NCI-H1105 (cell line): ENCODE measurements at regions not wholly inside any gene's neighbourhood (a gene's known extent, or its start where the extent isn't known, plus 50 kb on each side); places are given as distances from the start of the nearest gene placed in this dataset.

Experiments
- DNase-seq: peaks from one replicate; lab custom pipeline; 2025; lab: John Stamatoyannopoulos, UW

DNA sequence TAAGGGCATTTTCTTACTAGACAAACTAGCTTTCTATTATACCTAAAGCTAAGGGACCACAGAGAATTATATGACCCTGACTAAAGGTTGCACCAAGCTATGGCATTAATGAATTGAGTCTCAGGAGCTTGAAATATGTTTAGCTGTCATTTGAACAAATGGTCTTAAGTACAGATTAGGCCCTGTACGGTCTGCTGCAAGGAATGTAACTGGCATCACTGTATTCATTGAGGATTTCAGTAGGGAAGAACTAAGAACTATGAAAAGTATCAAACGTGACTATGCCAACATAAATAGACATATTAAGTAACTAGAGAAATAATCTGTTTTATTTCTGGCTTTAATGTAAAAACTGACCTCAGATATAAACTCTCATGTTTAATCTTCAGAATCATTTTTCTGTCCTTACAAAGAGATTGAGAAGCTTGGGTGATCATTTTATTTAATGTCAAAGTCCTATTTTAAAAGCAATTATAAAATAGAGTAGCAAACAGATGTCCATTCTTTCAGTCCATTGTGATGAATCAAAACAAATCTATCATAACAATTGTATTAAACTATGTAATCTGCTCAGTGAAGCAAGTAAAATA is 845.9 kb downstream of the MAT2B start:
- no peak for DNase-seq

DNA sequence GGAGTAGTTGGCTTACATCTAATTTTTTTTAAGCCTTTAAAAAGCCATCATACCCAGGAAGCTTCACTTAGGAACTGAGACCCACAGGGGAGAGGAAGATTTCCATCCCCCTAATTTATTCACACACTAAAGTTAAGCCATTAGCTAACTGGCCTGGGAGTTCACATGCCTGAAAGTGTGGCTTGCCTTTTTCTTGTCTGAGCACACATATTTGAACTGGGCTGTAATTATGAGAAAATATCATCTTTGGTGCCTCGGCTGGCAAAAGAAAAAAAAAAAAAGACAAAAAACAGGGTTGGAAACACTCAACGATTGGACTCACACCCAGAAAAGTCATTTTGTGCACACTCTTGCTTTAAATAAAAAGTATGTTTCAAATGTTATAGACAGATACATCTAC is 847.3 kb downstream of the MAT2B start:
- DNase-seq: no peak

DNA sequence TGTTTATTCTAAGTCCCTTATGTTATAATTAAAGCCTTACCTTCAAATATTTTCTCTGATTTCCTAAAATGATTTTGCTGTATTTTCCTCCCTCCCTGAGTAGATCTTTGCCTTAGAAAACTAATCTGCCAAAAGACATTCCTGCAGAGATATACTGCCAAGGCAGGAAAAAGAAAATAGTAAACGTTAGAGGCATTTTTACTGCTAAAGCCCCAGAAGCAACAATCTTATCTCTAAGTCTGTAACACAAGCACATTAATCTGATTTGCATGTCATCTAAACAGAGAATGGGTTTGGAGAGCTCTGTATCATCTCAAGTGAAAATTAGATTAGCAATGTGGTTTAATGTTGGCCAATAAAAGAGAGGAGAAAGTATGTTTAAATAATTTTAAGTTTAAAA is 847.7 kb downstream of the MAT2B start:
- DNase-seq: no peak

DNA sequence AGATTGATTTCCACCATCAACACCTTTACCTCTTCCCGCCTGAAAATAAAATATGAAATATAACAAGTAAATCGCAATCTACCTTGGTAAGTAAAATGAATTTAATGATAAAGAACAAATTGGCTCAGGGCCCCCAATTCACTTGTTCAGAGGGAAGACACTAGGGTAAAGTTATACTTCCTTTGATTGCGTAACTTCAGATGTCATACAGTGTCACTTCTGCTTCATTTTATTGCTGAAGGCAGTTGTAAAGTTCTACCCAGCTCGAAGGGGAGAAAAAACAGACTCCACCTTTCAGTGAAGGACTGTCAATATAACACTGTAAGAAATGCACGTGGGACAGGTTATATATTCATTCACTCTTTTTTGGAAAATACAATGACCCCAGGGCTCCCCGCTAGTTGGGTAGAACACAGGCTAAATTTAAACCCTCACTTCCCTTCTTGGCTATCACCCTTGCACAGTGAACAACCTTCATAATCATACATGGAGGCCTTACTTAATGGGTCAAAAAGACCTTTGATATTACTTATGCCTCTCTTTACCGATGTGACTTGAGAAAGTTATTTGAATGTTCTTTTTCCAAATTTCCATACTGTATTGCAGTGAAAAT is 848.8 kb downstream of the MAT2B start:
- no peak for DNase-seq

DNA sequence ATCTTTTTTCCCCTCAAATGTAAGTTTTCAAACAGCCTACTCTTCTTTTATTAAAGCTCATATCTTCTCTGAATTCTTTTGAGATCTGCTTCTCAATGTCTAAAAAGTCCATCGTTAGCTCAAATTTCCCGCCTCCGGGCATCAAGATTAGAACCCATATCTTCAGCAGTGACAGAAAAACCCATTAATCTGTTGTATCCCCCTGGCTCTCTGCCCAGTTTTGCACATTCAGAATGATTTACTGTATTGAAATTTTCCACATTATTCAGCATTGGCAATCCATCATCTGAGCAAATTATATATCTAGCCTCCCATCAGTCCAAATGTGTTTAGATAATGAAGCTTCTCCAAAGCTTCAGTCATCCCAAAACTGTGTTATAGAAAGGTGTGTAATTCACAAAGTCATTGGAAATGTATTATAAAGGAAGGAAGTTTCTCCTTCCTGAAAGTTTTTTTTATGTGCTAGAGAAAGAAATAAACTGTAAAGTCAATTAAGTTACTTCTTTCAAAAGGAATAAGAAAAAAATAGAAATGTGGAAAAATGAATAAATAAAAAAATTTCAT is 849.9 kb downstream of the MAT2B start:
- no peak for DNase-seq

DNA sequence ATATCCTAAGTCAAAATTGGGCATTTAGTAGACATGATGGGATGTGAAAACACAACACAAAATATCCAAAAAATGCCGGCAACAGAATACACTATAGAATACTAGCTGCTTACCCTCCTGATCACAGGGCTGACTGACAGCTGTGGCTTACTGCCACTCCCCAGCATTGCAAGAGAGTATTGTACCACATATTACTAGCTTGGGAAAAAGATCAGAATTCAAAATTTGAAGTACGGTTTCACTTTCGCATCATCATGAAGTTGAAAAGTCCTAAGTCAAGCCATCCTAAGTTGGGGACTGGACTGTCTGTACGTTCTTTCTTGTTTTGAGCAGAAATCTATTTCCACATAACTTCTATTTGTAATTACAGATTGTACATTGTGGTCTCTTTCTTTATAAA is 851.4 kb downstream of the MAT2B start:
- no peak for DNase-seq

DNA sequence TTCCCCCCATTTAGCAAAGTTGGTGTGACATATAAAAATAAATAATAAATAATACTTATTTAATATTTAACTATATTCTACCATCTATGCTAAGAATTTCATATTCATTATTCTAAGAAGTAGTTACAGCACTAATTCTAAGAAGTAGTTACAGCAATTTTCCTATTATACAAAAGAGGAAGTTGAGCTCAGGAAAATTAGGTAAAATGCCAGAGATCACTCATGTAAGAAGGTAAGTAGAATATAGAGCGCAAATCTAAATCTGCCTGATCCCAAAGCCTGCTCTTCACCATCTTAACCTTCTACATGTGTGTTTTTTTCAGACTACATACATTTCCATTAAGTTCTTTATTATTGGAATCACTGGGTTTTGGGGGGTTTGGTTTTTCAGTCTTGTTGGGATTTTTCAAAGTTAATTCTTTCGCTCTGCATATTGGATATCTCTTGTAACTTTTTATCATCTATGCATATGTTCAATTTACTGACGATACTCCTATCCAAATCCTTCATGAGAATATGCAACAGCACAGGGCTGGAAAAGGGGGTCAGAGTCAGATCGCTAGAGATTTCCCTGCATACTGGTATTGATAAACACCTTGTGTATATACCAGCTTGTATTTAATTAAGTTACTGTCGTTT is 852.1 kb downstream of the MAT2B start:
- DNase-seq: no peak

DNA sequence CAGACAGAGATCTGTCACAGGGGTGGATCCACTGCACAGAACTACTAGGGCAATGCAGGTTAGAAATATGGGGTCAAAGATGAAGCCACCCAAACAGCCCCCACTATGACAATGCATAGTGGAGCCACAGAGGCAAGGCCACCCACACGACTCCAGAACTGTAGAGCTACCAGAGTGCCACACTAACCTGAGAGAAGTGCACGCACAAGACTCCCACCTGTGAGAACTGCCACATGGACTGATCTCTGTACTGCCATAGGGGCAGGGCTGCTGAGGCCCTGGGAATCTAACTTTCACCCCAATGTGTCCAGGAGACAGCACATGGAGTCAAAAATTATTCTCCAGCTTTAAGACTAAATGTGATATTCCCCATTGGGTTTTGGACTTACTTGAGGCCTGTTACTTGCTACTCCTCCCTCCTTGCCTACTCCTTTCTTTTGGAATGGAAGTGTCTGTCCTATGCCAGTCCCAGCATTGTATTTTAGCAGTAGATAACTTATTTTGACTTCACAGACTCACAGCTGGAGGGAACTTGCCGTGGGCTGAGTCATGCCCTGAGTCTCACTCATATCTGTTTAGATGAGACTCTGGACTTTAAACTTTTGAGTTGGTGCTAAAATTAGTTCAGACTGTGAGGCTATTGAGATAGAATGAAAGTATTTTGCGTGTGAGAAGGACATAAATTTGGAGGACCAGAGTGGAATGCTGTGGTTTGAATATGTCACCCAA is 853.3 kb downstream of the MAT2B start:
- no peak for DNase-seq

DNA sequence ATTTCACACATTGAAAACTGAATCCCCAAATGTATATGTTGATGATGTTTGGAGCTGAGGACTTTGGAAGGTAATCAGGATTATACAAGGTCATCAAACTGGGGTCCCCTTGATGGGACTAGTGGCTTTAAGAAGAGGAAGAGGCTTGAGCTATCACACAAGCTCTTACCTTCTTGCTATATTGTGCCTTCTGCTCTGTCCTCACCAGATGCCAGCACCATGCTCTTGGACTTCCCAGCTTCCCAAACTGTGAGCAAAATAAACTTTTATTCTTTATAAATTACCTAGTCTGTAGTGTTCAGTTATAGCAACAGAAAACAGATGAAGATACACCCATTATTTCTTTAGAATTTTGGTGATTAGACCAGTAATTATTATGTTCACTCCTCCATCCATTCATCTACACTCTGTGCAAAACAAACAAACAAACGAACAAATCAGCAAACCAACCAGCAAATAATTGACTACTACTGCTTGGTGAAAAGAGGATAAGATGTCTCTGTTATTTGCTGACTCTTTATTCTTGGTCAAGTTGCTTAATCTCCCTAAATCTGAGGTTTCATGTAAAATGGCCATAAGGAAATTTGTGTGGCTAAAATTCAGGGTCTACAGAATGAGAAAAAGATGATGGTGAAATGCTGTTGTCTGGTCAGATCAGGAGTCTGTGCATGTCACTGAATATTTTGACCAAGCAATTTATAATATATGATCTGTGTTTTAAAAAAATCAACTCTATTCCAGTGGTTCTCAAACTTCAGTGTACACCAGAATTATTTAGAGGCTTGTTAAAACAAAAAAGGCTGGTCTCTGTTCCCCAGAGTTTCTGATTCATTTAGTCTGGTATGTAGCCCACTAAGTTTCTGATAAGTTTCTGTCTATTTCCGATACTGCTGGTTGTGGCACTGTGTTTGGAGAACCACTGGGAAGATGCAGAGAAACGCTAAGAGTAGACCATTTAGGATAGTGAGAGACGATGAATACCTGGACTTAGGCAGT is 854.1 kb downstream of the MAT2B start:
- DNase-seq: no peak

DNA sequence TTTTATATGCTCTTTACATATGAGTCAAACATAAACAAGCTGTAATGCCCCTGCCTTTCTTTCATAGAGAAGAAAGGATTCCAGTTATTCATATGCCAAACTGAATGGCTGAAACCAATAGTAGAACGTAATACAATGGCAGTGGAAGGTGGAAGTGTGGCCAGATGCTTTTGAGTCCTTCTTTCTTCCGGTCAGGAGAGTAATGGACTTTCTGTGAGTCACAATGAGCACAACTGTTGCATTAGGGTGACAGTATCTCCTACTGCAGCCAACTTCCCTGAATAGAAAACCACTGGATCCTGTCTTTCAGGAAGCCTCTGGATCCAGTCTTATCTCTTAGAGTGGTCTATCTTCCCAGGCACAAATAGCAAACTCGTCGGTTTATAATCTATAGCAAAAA is 855.2 kb downstream of the MAT2B start:
- DNase-seq: no peak

DNA sequence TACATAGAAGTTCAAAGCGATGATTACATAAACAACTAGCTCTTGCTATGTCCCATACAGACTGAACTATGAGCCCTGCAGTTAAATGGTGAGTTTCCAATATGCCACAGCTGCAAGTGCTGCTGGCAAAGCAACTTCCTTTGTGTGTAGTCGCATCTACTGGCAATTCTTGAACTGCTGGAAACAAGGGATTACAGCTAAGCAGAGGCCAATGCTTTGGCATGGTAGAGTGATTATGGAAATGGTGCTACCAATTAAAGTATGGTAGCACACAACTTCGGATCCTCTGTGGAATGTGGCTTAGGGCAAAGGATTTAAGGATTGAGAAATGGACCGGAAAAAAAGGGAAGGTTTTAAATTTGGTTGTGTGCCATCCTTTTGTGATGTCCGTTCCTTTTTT is 856.6 kb downstream of the MAT2B start:
- no peak for DNase-seq

DNA sequence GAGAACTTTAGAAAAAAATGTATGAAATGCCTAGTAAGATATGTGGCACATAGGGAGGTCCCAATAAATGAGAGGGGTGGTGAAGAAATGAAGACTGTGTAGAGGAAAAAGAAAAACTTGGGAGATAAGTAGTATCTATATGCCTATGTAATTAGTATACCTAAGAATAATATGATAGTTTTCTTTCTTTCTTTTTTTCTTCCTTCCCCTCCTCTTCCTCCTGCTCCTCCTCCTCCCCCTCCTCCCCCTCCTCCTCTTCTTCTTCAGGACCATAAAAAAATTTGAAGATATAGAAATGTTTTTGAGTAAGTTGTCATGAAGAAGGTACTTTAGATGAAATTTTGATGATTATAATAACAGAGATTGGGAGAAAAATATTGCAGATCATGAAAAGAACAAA is 857.4 kb downstream of the MAT2B start:
- no peak for DNase-seq

DNA sequence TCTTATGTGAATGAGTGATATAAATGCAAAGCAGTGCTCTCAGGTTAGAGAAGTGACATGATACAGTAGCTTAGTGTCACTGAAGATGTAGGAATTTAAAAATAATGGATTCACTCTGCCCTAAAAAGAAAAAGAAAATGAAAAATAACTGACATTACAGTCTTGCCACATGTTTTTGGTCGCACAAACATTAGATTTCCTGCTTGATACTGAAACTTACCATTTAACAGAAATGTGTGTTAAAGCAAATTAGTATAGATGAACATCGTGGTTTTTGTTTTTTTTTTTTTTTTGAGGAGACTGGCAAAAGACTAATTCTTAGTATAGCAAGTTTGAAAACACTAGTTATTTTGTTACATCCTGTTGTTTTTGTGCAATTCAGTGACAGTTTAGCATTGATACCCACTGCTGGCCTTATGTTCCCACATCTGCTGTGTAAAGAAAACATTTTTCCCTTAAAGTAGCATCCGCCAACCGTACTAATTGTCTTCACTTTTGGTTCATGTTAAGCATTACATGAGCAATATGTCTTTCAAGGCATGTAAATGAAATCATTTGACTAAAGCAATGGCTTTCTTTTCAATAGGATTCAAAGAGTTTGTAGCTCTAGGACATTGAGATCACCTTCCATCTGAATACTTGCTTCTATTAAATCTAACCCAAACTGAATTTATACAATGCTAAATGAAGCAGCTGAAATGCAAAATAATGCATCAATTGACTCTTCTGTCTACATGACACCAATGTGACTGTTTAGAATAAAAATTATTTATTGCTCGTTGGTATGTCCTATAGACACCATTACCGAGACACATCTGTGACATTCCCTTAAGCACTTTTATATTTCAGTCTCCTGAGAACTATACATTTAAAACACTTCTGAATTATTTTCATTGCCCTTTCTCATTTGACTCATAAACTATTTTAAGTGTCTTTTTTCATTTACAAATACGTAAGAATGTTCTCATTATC is 859.1 kb downstream of the MAT2B start:
- DNase-seq: no peak

DNA sequence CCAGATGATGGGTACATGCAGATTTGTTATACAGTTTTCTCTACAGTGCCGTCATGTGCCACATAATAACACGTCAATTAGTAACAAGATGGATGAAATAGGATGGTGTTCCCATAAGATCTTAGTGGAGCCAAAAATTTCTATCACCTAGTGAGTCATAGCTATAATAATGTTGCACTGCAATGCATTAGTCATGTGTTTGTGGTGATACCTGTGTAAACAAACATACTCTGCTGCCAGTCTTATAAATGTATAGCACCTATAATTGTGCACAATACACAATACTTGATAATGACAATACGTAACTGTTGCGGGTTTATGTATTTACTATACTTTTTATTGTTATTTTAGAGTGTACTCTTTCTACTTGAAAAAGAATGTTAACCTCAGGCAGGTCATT is 865.4 kb downstream of the MAT2B start:
- DNase-seq: no peak

DNA sequence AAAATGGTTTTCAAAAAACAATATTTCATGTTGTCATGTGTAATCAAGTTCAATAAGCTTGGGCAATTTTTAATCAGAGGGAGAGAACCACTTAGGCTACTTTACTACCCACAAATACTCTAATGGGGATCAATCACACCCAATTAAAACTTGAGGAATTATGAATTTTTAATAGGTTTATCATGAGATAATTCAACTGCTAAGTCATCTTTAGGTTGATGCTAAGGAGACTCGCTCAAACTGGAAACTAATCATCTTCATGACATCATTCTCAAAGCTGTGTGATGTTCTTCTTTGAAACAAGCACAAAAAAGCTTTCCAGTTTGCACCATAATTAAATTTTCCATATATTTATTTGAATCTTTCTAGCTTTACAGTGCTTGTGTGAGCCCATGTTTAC is 867.5 kb downstream of the MAT2B start:
- DNase-seq: no peak

DNA sequence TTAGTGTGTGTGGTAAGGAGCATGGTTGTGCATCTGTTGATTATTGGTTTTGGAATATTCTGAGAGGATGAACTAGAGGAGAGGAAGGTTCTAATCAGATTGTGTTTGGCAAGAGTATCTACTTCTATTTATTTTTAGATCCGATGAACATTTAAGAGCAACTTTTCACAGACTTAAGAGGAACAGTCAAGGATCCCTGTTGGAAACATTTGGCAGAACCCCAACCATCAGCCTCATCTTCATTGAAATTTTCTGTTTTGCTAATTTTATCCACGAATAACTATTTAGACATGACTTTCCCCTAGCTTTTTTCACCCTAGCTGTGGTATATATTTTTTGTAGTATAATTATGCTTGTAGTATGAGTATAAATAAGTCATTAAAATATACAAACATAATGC is 868.5 kb downstream of the MAT2B start:
- DNase-seq: no peak

DNA sequence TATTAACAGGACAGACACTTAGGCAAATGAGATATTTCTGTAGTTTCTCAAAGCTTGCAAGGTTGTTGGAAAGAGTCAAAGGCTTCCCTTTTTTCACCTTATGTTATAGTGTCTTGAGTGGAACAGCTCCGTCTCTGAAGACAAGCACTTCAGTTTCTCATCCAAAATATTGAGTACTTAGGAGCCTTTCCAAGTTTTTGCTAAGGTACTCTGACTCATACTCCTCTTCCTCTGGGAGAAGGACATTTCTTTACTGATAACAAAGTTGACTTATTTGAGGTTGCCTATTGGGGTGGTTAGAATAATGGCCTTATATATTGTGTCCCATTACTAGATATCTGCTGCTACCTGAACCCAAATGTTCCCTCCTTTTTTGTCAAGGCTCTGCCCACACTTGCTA is 869.6 kb downstream of the MAT2B start:
- DNase-seq: no peak

DNA sequence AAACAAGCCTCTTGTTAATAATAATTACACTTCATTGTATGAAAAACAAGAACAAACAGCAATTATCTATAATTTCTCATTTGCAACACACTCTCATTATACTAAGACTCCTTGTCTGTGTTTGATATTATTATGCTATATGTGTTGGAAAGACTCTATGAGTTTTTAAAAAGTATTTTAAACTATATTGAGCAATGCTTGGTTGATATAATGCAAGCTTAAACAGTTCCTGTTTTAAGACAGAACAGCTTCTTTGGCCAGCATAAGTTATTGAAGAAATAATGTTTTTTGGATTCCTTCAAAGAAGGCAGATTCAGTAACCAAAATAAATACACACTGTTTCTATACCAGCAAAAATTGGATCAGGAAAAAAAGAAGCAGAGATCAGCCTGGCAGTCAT is 871.4 kb downstream of the MAT2B start:
- no peak for DNase-seq

DNA sequence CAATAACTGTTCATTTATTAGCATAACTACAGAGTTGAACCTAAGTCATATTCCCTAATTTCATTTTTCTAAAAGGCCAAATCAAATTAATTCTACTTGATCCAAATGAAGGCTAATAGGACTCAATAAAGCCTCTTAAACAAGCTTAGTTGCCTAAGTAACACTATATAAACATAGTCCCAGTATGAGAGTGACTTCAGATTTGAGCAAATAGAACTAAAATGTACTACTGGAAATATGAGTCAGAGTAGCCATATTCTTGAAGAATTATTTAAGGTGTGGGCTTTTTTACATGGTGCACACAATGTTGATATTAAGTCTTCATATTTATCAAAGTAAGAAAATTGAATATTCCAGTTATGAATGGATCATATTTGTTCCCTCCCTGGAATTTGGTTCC is 872.3 kb downstream of the MAT2B start:
- no peak for DNase-seq

DNA sequence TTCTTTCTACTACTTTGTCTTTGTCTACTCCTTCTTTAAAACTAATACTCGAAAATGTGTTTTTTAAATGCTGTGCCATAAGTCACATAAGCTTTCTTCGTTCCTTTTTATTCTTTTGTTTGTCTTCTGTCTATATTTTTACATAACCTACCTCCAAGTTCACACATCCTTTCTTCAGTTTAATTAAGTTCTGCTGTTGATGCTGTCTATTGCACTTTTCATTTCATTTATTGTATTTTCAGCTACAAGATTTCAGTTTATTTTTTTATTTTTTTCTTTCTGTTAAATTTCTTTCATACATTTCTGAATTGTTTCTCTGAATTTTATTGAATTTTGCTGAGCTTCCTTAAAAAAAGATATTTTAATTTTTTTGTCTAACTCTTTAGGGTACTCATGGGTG is 878.2 kb downstream of the MAT2B start:
- no peak for DNase-seq

DNA sequence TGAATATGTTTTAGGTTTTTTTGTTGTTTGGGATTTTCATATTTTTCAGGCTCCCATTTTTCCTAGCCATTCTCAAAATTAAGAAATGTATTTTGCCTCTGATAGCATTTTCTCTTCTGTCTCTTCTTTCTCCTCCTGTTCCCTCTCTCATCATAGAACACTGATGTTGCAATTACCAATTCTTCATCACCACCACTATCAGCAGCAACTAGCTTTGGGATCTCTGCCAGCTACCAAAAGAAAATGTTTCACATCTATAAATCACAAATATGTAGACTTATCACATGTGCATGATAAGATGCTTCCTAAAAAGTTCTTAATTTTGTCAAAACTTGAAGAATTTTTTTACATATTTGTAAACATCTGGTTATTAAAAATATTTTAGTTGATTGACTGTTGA is 887.1 kb downstream of the MAT2B start:
- DNase-seq: no peak
